Stimulated activated CD4-positive, alpha-beta T cell treated with anti-CD3 and anti-CD28 coated beads, Interleukin-12 subunit alpha, Interleukin-12 subunit beta, amount 100 ng/mL, for 4 hours (primary cell): ENCODE measurements at regions not wholly inside any gene's neighbourhood (a gene's known extent, or its start where the extent isn't known, plus 50 kb on each side); places are given as distances from the start of the nearest gene placed in this dataset.
"Not testable (repeated sequence)": the region's sequence is repeated elsewhere in the genome, so short reads cannot be mapped to it uniquely, and the experiment has no call there.

Experiments
- DNase-seq: peaks from one replicate; pipeline ENCODE4 v3.0.0-alpha.2; 2020

DNA sequence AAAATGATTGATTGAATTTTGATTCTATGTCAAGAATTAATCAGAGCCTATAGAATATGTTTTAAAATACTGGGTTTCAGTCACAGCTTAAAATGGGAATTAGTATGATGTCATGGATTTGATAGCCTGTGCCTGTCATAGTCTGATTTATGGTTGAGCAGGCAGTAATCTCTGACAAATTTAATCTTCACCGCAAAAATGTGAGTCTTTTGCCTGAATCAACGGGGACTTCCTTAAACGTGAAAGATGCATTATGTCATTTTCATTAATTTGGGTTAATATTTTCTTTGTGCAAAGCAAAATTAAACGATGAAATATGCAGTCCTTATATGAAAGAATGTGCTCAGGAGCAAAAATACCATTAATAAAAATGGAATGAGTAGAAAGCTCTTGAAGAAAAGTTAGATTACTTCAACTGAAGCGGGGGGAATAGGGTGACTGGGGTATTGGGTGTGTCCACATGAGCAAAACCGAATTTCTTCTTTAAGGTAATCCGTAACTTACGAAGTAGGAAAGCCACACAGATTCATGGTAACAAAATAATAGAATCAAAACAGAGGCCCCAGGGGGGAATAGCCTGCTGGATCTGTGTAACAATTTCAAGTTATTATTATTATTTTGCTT, 339.6 kb upstream of the NOX3 start:
- no peak for DNase-seq

DNA sequence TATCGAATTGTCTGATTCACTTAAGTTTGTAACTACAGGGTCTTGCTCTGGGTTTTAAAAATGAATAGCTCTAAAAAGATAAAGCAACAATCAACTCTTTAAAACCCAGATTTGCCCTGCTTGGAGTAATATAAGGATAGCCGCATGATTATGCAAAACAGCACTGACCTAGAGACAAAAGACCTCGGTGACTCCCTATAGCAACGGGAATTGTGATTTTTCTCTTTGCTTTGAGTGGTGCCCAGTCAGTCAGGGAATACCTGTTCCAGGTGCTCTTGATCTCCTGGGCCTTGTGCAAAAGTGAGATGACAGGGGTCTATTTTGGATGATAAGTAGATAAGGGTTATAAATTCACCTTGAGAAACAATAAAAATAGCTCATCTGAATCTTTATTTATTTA, 336.3 kb upstream of the NOX3 start:
- no peak for DNase-seq

GRCh38 chr6:155791186-155791585, 335.5 kb upstream of the NOX3 start:
- DNase-seq, result no peak

DNA sequence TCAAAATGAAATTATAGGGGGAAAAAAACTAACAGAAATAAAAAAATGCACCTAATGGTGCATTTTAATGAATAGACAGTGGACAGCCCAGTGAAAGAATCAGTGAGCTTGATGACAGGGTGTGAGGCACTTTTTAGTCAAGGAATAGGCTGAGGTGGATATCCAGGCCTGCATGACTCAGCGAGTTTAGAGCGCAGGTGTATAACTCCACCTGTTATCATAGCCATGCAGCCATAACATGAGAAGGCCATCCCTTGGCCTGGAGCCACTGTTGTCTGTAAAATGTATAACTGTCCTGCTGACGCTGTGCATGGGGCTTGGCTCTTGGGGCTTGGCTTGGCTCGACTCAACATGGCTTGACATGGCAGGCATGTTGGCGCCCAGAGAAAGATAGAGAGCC, 331.5 kb upstream of the NOX3 start:
- no peak for DNase-seq

GRCh38 chr6:155786528-155786927, 330.9 kb upstream of the NOX3 start:
- no peak for DNase-seq

DNA sequence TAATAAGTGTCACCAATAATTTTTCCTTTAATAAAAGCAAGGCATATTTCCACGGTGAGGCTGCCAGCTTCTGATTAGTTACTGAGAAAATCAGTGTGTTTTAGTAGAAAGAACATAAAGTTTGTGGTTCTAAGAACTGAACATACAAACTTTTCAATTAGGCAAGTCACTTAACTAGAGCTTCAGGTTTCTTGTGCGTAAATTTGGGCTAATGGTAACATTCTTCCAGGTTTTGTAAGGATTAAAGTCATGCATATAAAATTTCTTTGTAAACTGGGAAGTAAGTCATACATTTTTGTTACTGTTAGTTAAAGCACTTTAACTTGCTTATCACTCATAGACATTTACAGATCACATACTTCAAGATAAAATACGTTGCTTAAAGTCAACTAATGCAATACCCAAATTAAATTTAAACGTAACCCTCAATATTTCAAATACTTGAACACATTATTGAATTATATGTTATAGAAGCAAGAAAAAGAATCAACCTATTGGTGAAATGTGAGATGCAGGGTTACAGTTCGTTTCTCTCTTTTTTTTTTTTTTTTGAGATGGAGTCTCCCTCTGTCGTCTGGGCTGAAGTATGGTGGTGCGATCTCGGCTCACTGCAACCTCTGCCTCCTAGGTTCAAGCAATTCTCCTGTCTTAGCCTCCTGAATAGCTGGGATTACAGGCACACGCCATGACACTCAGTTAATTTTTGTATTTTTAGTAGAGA, 327.3 kb upstream of the NOX3 start:
- DNase-seq, result no peak

- no peak for DNase-seq
Observed at GRCh38 chr6:155782320-155782731, 326.7 kb upstream of the NOX3 start.

GRCh38 chr6:155779456-155779855, 323.8 kb upstream of the NOX3 start:
- DNase-seq, result no peak

- DNase-seq, result no peak
Observed at GRCh38 chr6:155778336-155778735, 322.7 kb upstream of the NOX3 start.

GRCh38 chr6:155771822-155772221, 316.2 kb upstream of the NOX3 start:
- DNase-seq, result no peak

DNA sequence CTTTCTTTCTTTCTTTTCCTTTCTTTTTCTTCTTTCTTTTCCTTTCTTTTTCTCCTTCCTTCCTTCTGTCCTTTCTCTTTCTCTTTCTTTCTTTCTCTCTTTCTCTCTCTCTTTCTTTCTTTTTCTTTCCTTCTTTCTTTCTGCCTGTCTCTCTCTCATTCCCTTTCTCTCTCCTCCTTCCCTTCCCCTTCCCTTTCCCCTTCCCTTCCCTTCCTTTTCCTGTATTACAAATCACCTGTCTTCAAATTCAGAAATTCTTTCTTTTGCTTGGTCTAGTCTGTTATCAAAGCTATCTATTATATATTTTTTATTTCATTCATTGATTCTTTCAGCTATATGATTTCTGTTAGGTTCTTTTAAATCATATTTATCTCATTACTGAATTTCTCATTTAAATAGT, 315.2 kb upstream of the NOX3 start:
- DNase-seq, result no peak

- DNase-seq, result no peak
Observed at GRCh38 chr6:155770313-155770712, 314.7 kb upstream of the NOX3 start.

- no peak for DNase-seq
Observed at GRCh38 chr6:155765275-155766194, 309.9 kb upstream of the NOX3 start.

- no peak for DNase-seq
Observed at GRCh38 chr6:155762649-155763048, 307.0 kb upstream of the NOX3 start.

DNA sequence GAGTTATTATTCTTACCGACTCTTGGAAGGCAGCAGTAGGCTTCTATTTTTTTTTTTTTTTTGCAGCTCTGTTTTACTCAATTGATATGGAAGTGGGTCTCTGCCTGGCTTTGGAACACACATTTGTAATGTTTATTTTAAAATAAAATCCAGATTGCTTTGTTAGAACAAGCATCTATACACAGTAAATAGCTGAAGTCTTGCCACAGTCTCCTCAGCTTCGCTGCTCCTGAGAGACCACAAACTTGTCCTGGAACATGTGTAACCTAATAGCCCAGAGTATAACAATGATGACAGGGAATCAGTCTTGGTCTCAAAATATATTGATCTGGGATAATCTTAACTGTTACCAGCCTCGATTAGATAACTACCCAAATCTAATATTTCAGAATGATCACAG, 299.8 kb upstream of the NOX3 start:
- DNase-seq, result no peak

- not testable (repeated sequence) for DNase-seq
Observed at GRCh38 chr6:155748778-155749177, 293.1 kb upstream of the NOX3 start.

DNA sequence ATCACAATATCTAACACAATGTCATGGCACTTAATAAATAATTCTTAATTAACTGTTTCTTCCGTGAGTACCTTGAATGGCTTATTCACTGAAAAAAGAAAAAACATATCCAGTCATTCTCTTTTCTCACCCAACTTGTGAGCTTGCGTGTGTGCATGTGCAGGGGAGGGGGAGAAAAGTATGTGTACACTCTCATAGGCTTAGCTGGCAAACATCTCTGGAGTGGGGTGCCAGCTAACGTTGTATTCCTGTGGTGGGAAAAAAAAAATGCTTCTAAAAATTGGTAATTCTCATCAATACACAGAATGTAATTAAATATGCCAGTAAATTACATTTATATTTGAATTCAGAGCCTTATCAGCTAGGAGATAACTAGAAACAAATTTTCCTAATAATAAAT, 291.9 kb upstream of the NOX3 start:
- DNase-seq, result no peak

DNA sequence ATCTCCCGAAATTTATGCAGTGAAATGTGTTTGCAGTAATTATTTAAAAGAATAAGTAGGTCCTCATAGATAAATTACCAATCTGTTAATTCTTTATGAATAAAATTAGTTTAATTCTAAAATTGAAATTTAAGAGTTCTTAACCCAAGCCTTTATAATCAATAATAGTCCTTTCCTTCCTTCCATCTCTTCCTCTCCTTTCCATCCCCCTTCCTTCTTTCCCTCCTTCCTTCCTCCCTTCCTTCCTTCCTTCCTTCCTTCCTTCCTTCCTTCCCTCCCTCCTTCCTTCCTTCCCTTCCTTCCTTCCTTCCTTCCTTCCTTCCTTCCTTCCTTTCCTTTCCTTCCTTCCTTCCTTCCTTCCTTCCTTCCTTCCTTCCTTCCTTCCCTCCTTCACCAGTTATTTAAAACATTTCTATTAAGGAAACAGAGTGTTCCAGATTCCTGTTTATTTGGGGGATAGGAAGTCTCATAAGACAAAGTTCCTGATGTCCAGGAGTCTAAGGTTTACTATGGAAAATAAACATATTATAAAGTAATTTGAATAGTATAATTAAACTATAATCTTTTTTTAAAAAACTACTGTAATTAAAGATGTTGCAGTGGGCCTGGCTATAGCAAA, 285.3 kb upstream of the NOX3 start:
- no peak for DNase-seq

- no peak for DNase-seq
Observed at GRCh38 chr6:155738602-155739105, 283.0 kb upstream of the NOX3 start.

GRCh38 chr6:155717374-155717773, 261.7 kb upstream of the NOX3 start:
- DNase-seq, result no peak

- no peak for DNase-seq
Observed at GRCh38 chr6:155710704-155711103, 255.1 kb upstream of the NOX3 start.

DNA sequence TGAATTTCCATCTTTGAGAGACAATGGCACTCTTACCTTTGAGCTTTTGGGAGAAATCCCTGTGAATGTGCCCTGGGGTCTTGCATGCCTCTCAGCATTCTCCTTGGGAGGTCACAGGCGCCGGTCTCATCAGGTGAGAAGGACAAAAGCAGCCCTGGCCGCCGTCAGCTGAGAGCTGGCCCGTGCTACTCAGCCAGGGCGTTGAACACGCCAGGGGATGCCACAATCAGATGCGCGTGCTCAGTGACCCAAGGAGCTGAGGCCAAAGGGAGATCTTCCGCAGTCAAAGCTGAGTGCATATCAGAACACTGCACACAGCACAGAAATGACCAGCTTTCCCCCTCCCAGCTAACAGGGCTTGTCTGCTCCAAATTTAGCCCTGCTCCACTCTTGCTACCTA, 253.6 kb upstream of the NOX3 start:
- DNase-seq, result no peak

DNA sequence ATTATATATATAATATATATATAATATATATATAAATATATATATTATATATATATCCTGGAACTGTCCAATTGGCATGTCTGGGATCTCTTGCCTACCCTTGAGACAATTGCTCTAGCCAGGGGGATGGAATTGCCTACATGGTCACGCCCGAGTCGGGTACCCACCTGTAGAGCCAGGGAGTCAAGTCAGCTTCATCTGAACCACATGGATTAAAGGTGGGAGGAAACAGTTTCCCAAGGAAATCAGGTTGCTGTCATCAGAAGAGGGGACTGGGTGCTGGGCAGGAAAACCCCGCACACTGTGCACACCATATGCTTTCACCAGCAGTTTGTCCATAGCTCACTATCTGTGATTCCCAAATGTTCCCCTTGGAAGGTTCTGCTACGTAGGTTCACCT, 252.5 kb upstream of the NOX3 start:
- DNase-seq, result no peak
